OCI-LY1 (cell line): ENCODE measurements at regions not wholly inside any gene's neighbourhood (a gene's known extent, or its start where the extent isn't known, plus 50 kb on each side); places are given as distances from the start of the nearest gene placed in this dataset.

Source experiments
- CTCF ChIP-seq: fragments of 200-600 bp; sonication (generic), shearing (Covaris generic); IDR thresholded peaks from 2 replicates; pipeline ENCODE4 v1.5.1; 2017; ENCODE audit warnings: mild to moderate bottlenecking, antibody characterized with exemption, low read length, moderate library complexity, mixed read lengths
- EZH2 ChIP-seq: fragments of 200-600 bp; sonication (generic), shearing (Covaris generic); IDR thresholded peaks from 2 replicates; pipeline ENCODE4 v1.8.0; 2017; ENCODE audit warnings: borderline replicate concordance, mixed run types, mild to moderate bottlenecking, antibody characterized with exemption, low read length, moderate library complexity, mixed read lengths

GRCh38 chr4:163976588-163976987, 482.1 kb downstream of the TMA16 start:
- no peak for TF ChIP-seq CTCF
- TF ChIP-seq EZH2: no peak
